ENCODE measurements at regions not wholly inside any gene's neighbourhood (a gene's known extent, or its start where the extent isn't known, plus 50 kb on each side); places are given as distances from the start of the nearest gene placed in this dataset.

GRCh38 chr5:42061121-42061520, 136.0 kb downstream of the FBXO4 start (continued):
- no peak for TF ChIP-seq STAT6 (CRISPR knock-in tag; conservative IDR thresholded peaks at IDR 0.05; ENCODE audit: low read depth)
- no peak for TF ChIP-seq USF1 (CRISPR knock-in tag; IDR thresholded peaks at IDR 0.05)

- H3K36me3 Mint-ChIP-seq: no peaks in the 10 kb centered on the region
- H3K27ac Mint-ChIP-seq: no peak overlapping the region
- DNase-seq (ENCODE audit: low spot score) (no peak), ATAC-seq (no peak)
- ChIA-PET CTCF (interaction anchor here (2.0 kb wide), 1 partner anchor 8 kb away, joined by 17 read pairs; no protein-coding TSS in a partner anchor), POLR2A (no interaction called here)
- H3K9me3 Mint-ChIP-seq: peaks cover 7% of the 10 kb centered on the region
- H3K4me1 Mint-ChIP-seq: peaks cover 2% of the 10 kb centered on the region; the same call in 1 of the 2 replicates
- TF ChIP-seq TP53 (CRISPR knock-in tag; IDR thresholded peaks at IDR 0.05) (no peak), PREB (CRISPR knock-in tag; IDR thresholded peaks at IDR 0.05; ENCODE audit: borderline replicate concordance) (no peak), E2F5 (CRISPR knock-in tag; IDR thresholded peaks at IDR 0.05) (no peak), KAT7 (CRISPR knock-in tag; IDR thresholded peaks at IDR 0.05; ENCODE audit: borderline replicate concordance) (no peak), SOX15 (CRISPR knock-in tag; IDR thresholded peaks at IDR 0.05) (no peak), MYBL2 (CRISPR knock-in tag; IDR thresholded peaks at IDR 0.05) (no peak), OVOL2 (CRISPR knock-in tag; IDR thresholded peaks at IDR 0.05; ENCODE audit: borderline replicate concordance) (no peak), E2F4 (CRISPR knock-in tag; IDR thresholded peaks at IDR 0.05; ENCODE audit: borderline replicate concordance, low read depth) (no peak), CDX4 (CRISPR knock-in tag; IDR thresholded peaks at IDR 0.05; ENCODE audit: borderline replicate concordance) (no peak), ZSCAN18 (CRISPR knock-in tag; IDR thresholded peaks at IDR 0.05) (no peak), NFYB (CRISPR knock-in tag; conservative IDR thresholded peaks at IDR 0.05; ENCODE audit: low read depth) (no peak)
- no peaks in the 10 kb centered on the region for H3K27me3 Mint-ChIP-seq (ENCODE audit: low read depth)
- no peak overlapping the region for H3K4me3 Mint-ChIP-seq
These were observed 139.7 kb downstream of the FBXO4 start for GRCh38 chr5:42064821-42065220.

- CTCF ChIA-PET: interaction anchor here (2.0 kb wide), 1 partner anchor 9 kb away, joined by 17 read pairs; no protein-coding TSS in a partner anchor
- Mint-ChIP-seq H3K27ac (no peak overlapping the region), H3K4me1 (peaks cover 2% of the 10 kb centered on the region; the same call in 1 of the 2 replicates), H3K36me3 (no peaks in the 10 kb centered on the region), H3K4me3 (no peak overlapping the region), H3K9me3 (peaks cover 7% of the 10 kb centered on the region), H3K27me3 (ENCODE audit: low read depth) (no peaks in the 10 kb centered on the region)
- POLR2A ChIA-PET: no interaction called here
- DNase-seq (ENCODE audit: low spot score) (no peak), ATAC-seq (no peak)
- TF ChIP-seq E2F4 (CRISPR knock-in tag; IDR thresholded peaks at IDR 0.05; ENCODE audit: borderline replicate concordance, low read depth) (no peak), ZNF317 (CRISPR knock-in tag; IDR thresholded peaks at IDR 0.05; ENCODE audit: borderline replicate concordance, low read depth) (no peak), ZNF232 (CRISPR knock-in tag; IDR thresholded peaks at IDR 0.05) (no peak), CREM (CRISPR knock-in tag; IDR thresholded peaks at IDR 0.05) (no peak), HMGXB4 (CRISPR knock-in tag; IDR thresholded peaks at IDR 0.05) (no peak)
These were observed 141.1 kb downstream of the FBXO4 start for GRCh38 chr5:42066131-42066530.
